ENCODE measurements at regions not wholly inside any gene's neighbourhood (a gene's known extent, or its start where the extent isn't known, plus 50 kb on each side); places are given as distances from the start of the nearest gene placed in this dataset.

GRCh38 chr12:107537464-107538119 is 148.0 kb upstream of the PWP1 start:
- no peak for DNase-seq
- no peak for TF ChIP-seq CTCF (IDR thresholded peaks at IDR 0.05)
- TF ChIP-seq POLR2A (IDR thresholded peaks at IDR 0.05), result no peak
- H3K27ac ChIP-seq, result no peak overlapping the region
- H3K4me3 ChIP-seq, result no peak overlapping the region
- H3K4me1 ChIP-seq, result no peaks in the 10 kb centered on the region
- no peaks in the 10 kb centered on the region for H3K36me3 ChIP-seq (replicated peaks in 1 of 2; ENCODE audit: insufficient read depth in 1 of 2, low read depth in 2 of 2)
- ATAC-seq, result no peak
- intact Hi-C loops (cut with DNase I), result no loop called here
- no peaks in the 10 kb centered on the region for H3K9me3 ChIP-seq
- 57 to 86% methylated on average over 2 to 5 of the region's 5 CpGs for WGBS, 2 donors
- no peaks in the 10 kb centered on the region for H3K27me3 ChIP-seq

- TF ChIP-seq CTCF (IDR thresholded peaks at IDR 0.05), result no peak
- no peak for TF ChIP-seq POLR2A (IDR thresholded peaks at IDR 0.05)
- Histone ChIP-seq H3K27ac (no peak overlapping the region), H3K4me1 (no peaks in the 10 kb centered on the region), H3K27me3 (no peaks in the 10 kb centered on the region), H3K9me3 (no peaks in the 10 kb centered on the region), H3K4me3 (no peak overlapping the region), H3K36me3 (replicated peaks in 1 of 2; ENCODE audit: insufficient read depth in 1 of 2, low read depth in 2 of 2) (no peaks in the 10 kb centered on the region)
- no peak for DNase-seq
- intact Hi-C loops (cut with DNase I), result no loop called here
- WGBS, 2 donors, result 52 to 63% methylated on average over 5 of the region's 5 CpGs
- no peak for ATAC-seq
These were observed 146.2 kb upstream of the PWP1 start for GRCh38 chr12:107539196-107539939.

- no peak for DNase-seq
- Histone ChIP-seq H3K9me3 (no peaks in the 10 kb centered on the region), H3K4me1 (no peaks in the 10 kb centered on the region), H3K4me3 (no peak overlapping the region), H3K27me3 (no peaks in the 10 kb centered on the region), H3K27ac (no peak overlapping the region), H3K36me3 (replicated peaks in 1 of 2; ENCODE audit: insufficient read depth in 1 of 2, low read depth in 2 of 2) (no peaks in the 10 kb centered on the region)
- ATAC-seq, result no peak
- WGBS, 2 donors, result 63 to 74% methylated on average over 7 of the region's 7 CpGs
- intact Hi-C loops (cut with DNase I), result no loop called here
- no peak for TF ChIP-seq CTCF (IDR thresholded peaks at IDR 0.05)
- TF ChIP-seq POLR2A (IDR thresholded peaks at IDR 0.05), result no peak
These were observed 144.4 kb upstream of the PWP1 start for GRCh38 chr12:107541001-107541705.

GRCh38 chr12:107543416-107543815 is 142.2 kb upstream of the PWP1 start:
- Histone ChIP-seq H3K36me3 (replicated peaks in 1 of 2; ENCODE audit: insufficient read depth in 1 of 2, low read depth in 2 of 2) (no peaks in the 10 kb centered on the region), H3K9me3 (no peaks in the 10 kb centered on the region), H3K4me1 (no peaks in the 10 kb centered on the region), H3K4me3 (no peak overlapping the region), H3K27ac (no peak overlapping the region), H3K27me3 (no peaks in the 10 kb centered on the region)
- DNase-seq, result no peak
- TF ChIP-seq CTCF (IDR thresholded peaks at IDR 0.05) (no peak), POLR2A (IDR thresholded peaks at IDR 0.05) (no peak)
- ATAC-seq, result no peak
- intact Hi-C loops (cut with DNase I), result no loop called here
- 74 to 90% methylated on average over 5 of the region's 5 CpGs for WGBS, 2 donors

Measured in body of pancreas (tissue), 4 donors.